ENCODE measurements at regions not wholly inside any gene's neighbourhood (a gene's known extent, or its start where the extent isn't known, plus 50 kb on each side); places are given as distances from the start of the nearest gene placed in this dataset.

DNA sequence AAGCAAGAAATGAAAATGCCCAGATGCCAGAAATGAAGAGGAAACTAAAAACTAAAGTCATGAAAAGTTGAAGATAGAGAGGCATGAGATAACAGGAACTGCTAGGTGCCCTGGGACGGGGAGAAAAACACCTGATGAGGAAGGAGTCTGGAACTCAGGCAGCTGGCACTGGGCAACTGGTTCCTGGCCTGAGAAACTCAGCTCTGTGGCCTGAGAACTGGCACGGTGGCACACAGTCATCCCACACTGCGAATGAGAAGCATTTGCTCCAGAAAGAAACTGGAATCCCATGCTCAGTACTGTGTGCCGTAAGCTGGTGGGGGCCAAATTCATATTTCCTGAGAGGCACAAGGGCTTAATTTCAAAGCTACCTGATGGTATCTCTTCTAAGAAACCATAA lies 53.6 kb upstream of the RORA start:
- no peak for TF ChIP-seq YY1 (IDR thresholded peaks at IDR 0.05; ENCODE audit: borderline replicate concordance in 1 of 3, control insufficient read depth in 1 of 3, extremely low read depth in 1 of 3, insufficient read depth in 3 of 3, insufficient read length in 1 of 3, insufficient replicate concordance in 2 of 3, low read depth in 1 of 3, low read length in 2 of 3)
- TF ChIP-seq DNMT1 (IDR thresholded peaks at IDR 0.05): no peak

All from K562 (cell line).